ENCODE measurements at regions not wholly inside any gene's neighbourhood (a gene's known extent, or its start where the extent isn't known, plus 50 kb on each side); places are given as distances from the start of the nearest gene placed in this dataset.

- no peak for TF ChIP-seq HDGF (IDR thresholded peaks at IDR 0.05; ENCODE audit: borderline replicate concordance)
- no peak for TF ChIP-seq LEF1 (IDR thresholded peaks at IDR 0.05; ENCODE audit: borderline replicate concordance)
- no peak for TF ChIP-seq ELF4 (IDR thresholded peaks at IDR 0.05)
- TF ChIP-seq BHLHE40 (IDR thresholded peaks at IDR 0.05; ENCODE audit: borderline replicate concordance): no peak
- no peak for TF ChIP-seq FOXM1 (IDR thresholded peaks at IDR 0.05; ENCODE audit: borderline replicate concordance)
- no peak for TF ChIP-seq FOXK2 (IDR thresholded peaks at IDR 0.05)
- TF ChIP-seq SP1 (IDR thresholded peaks at IDR 0.05): no peak
- no peak for TF ChIP-seq ARNT (IDR thresholded peaks at IDR 0.05)
- TF ChIP-seq NFRKB (IDR thresholded peaks at IDR 0.05): no peak
- TF ChIP-seq TARDBP (IDR thresholded peaks at IDR 0.05): no peak
- TF ChIP-seq FOXA1 (IDR thresholded peaks at IDR 0.05): no peak
- no peak for TF ChIP-seq L3MBTL2 (conservative IDR thresholded peaks at IDR 0.05)
- no peak for TF ChIP-seq ZNF384 (IDR thresholded peaks at IDR 0.05)
Measured at GRCh38 chr11:38005597-38005996, 1407.6 kb upstream of the RAG2 start.

GRCh38 chr11:37999171-37999570 is 1401.1 kb upstream of the RAG2 start:
- CTCF ChIA-PET: no interaction called here

More at GRCh38 chr11:38005597-38005996, 1407.6 kb upstream of the RAG2 start:
- ChIA-PET POLR2A (no interaction called here), CTCF (no interaction called here)
- no peak for DNase-seq (ENCODE audit: extremely low spot score)

GRCh38 chr11:37995886-37996285 is 1397.8 kb upstream of the RAG2 start:
- POLR2A ChIA-PET: no interaction called here
- no peak for DNase-seq (ENCODE audit: extremely low spot score)
- CTCF ChIA-PET: interaction anchor here (0.7 kb wide), 1 partner anchor 18 kb away, joined by 3 read pairs; no protein-coding TSS in a partner anchor
- no peak for TF ChIP-seq FOXM1 (IDR thresholded peaks at IDR 0.05; ENCODE audit: borderline replicate concordance)
- TF ChIP-seq LEF1 (IDR thresholded peaks at IDR 0.05; ENCODE audit: borderline replicate concordance): no peak

More at GRCh38 chr11:37999171-37999570, 1401.1 kb upstream of the RAG2 start:
- no peak for DNase-seq (ENCODE audit: extremely low spot score)
- no peak for TF ChIP-seq PKNOX1 (IDR thresholded peaks at IDR 0.05)
- TF ChIP-seq BHLHE40 (IDR thresholded peaks at IDR 0.05; ENCODE audit: borderline replicate concordance): no peak
- TF ChIP-seq NFRKB (IDR thresholded peaks at IDR 0.05): no peak
- no peak for TF ChIP-seq TARDBP (IDR thresholded peaks at IDR 0.05)
- no peak for TF ChIP-seq CTBP1 (IDR thresholded peaks at IDR 0.05; ENCODE audit: borderline replicate concordance)
- no peak for TF ChIP-seq SP1 (IDR thresholded peaks at IDR 0.05)
- TF ChIP-seq ZNF384 (IDR thresholded peaks at IDR 0.05): no peak
- no peak for TF ChIP-seq FOXK2 (IDR thresholded peaks at IDR 0.05)
- TF ChIP-seq SUZ12 (IDR thresholded peaks at IDR 0.05): no peak
- no peak for TF ChIP-seq ELF4 (IDR thresholded peaks at IDR 0.05)
- TF ChIP-seq FOXM1 (IDR thresholded peaks at IDR 0.05; ENCODE audit: borderline replicate concordance): no peak
- TF ChIP-seq FOXA1 (IDR thresholded peaks at IDR 0.05): no peak
- no peak for TF ChIP-seq ARNT (IDR thresholded peaks at IDR 0.05)
- POLR2A ChIA-PET: no interaction called here

- TF ChIP-seq ELF4 (IDR thresholded peaks at IDR 0.05): no peak
- TF ChIP-seq HDGF (IDR thresholded peaks at IDR 0.05; ENCODE audit: borderline replicate concordance): no peak
- no peak for TF ChIP-seq CTBP1 (IDR thresholded peaks at IDR 0.05; ENCODE audit: borderline replicate concordance)
- no peak for TF ChIP-seq FOXA1 (IDR thresholded peaks at IDR 0.05)
- no peak for TF ChIP-seq L3MBTL2 (conservative IDR thresholded peaks at IDR 0.05)
- no peak for TF ChIP-seq ARNT (IDR thresholded peaks at IDR 0.05)
- TF ChIP-seq SP1 (IDR thresholded peaks at IDR 0.05): no peak
- no peak for TF ChIP-seq FOXK2 (IDR thresholded peaks at IDR 0.05)
- TF ChIP-seq LEF1 (IDR thresholded peaks at IDR 0.05; ENCODE audit: borderline replicate concordance): no peak
- TF ChIP-seq FOXM1 (IDR thresholded peaks at IDR 0.05; ENCODE audit: borderline replicate concordance): no peak
- TF ChIP-seq PKNOX1 (IDR thresholded peaks at IDR 0.05): no peak
- no peak for TF ChIP-seq BHLHE40 (IDR thresholded peaks at IDR 0.05; ENCODE audit: borderline replicate concordance)
- TF ChIP-seq SUZ12 (IDR thresholded peaks at IDR 0.05): no peak
- TF ChIP-seq TARDBP (IDR thresholded peaks at IDR 0.05): no peak
- TF ChIP-seq ZNF384 (IDR thresholded peaks at IDR 0.05): no peak
- POLR2A ChIA-PET: no interaction called here
- CTCF ChIA-PET: no interaction called here
- DNase-seq (ENCODE audit: extremely low spot score): no peak
Measured at GRCh38 chr11:37988031-37988430, 1390.0 kb upstream of the RAG2 start.

- TF ChIP-seq ARNT (IDR thresholded peaks at IDR 0.05): no peak
- TF ChIP-seq SUZ12 (IDR thresholded peaks at IDR 0.05): no peak
- TF ChIP-seq BHLHE40 (IDR thresholded peaks at IDR 0.05; ENCODE audit: borderline replicate concordance): no peak
- no peak for TF ChIP-seq NFRKB (IDR thresholded peaks at IDR 0.05)
- TF ChIP-seq FOXM1 (IDR thresholded peaks at IDR 0.05; ENCODE audit: borderline replicate concordance): no peak
- TF ChIP-seq CTBP1 (IDR thresholded peaks at IDR 0.05; ENCODE audit: borderline replicate concordance): no peak
- TF ChIP-seq FOXK2 (IDR thresholded peaks at IDR 0.05): no peak
- no peak for TF ChIP-seq HDGF (IDR thresholded peaks at IDR 0.05; ENCODE audit: borderline replicate concordance)
- ChIA-PET CTCF (no interaction called here), POLR2A (no interaction called here)
- DNase-seq (ENCODE audit: extremely low spot score): no peak
Measured at GRCh38 chr11:37984991-37985390, 1387.0 kb upstream of the RAG2 start.

GRCh38 chr11:37978647-37979046 is 1380.6 kb upstream of the RAG2 start:
- POLR2A ChIA-PET: no interaction called here
- TF ChIP-seq ARNT (IDR thresholded peaks at IDR 0.05) (no peak), ELF4 (IDR thresholded peaks at IDR 0.05) (no peak), PKNOX1 (IDR thresholded peaks at IDR 0.05) (no peak), FOXK2 (IDR thresholded peaks at IDR 0.05) (no peak), L3MBTL2 (conservative IDR thresholded peaks at IDR 0.05) (no peak), BHLHE40 (IDR thresholded peaks at IDR 0.05; ENCODE audit: borderline replicate concordance) (no peak), SUZ12 (IDR thresholded peaks at IDR 0.05) (no peak), CTBP1 (IDR thresholded peaks at IDR 0.05; ENCODE audit: borderline replicate concordance) (no peak), HDGF (IDR thresholded peaks at IDR 0.05; ENCODE audit: borderline replicate concordance) (no peak), SP1 (IDR thresholded peaks at IDR 0.05) (no peak), ZNF384 (IDR thresholded peaks at IDR 0.05) (no peak), FOXM1 (IDR thresholded peaks at IDR 0.05; ENCODE audit: borderline replicate concordance) (no peak)
- CTCF ChIA-PET: no interaction called here
- DNase-seq (ENCODE audit: extremely low spot score): no peak
